ENCODE measurements at regions not wholly inside any gene's neighbourhood (a gene's known extent, or its start where the extent isn't known, plus 50 kb on each side); places are given as distances from the start of the nearest gene placed in this dataset.

GRCh38 chr2:235191486-235191885 lies 239.7 kb downstream of the SH3BP4 start:
- Histone ChIP-seq H3K4me3 (ENCODE audit: low read length) (no peak overlapping the region), H3K27me3 (ENCODE audit: control insufficient read depth, insufficient read depth, low read length) (no peaks in the 10 kb centered on the region), H3K36me3 (ENCODE audit: control insufficient read depth, insufficient read depth, low read length) (no peaks in the 10 kb centered on the region), H3K27ac (ENCODE audit: low read depth, low read length) (no peak overlapping the region), H3K4me1 (ENCODE audit: control insufficient read depth, insufficient read depth, low read length) (no peaks in the 10 kb centered on the region), H3K9ac (ENCODE audit: low read length) (no peak overlapping the region)

DNA sequence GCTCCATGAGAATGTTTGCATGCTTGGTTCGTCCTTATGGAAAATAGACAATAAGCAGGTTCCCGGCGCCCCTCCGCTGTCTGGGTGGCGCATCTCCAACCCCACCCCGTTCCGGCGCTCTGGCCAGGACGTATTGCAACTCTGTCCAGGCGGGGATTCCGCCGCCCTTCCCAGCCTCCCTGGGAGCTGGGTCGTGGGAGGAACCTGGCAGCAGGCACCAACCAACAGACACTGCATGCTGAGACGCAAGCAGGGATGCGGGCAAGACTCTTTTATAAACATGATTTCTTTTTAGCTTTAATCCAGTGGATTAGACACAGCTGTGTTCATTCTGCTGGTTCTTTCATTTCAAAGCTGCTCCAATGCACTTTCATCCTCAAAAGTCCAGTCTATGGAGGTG lies 240.2 kb downstream of the SH3BP4 start:
- Histone ChIP-seq H3K9ac (ENCODE audit: low read length) (no peak overlapping the region), H3K27me3 (ENCODE audit: control insufficient read depth, insufficient read depth, low read length) (no peaks in the 10 kb centered on the region), H3K4me3 (ENCODE audit: low read length) (no peak overlapping the region), H3K4me1 (ENCODE audit: control insufficient read depth, insufficient read depth, low read length) (no peaks in the 10 kb centered on the region), H3K27ac (ENCODE audit: low read depth, low read length) (no peak overlapping the region), H3K36me3 (ENCODE audit: control insufficient read depth, insufficient read depth, low read length) (no peaks in the 10 kb centered on the region)

- Histone ChIP-seq H3K27me3 (ENCODE audit: control insufficient read depth, insufficient read depth, low read length) (no peaks in the 10 kb centered on the region), H3K27ac (ENCODE audit: low read depth, low read length) (no peak overlapping the region), H3K4me3 (ENCODE audit: low read length) (no peak overlapping the region), H3K9ac (ENCODE audit: low read length) (no peak overlapping the region), H3K36me3 (ENCODE audit: control insufficient read depth, insufficient read depth, low read length) (no peaks in the 10 kb centered on the region), H3K4me1 (ENCODE audit: control insufficient read depth, insufficient read depth, low read length) (no peaks in the 10 kb centered on the region)
These were observed 242.5 kb downstream of the SH3BP4 start for GRCh38 chr2:235194351-235194750.

DNA sequence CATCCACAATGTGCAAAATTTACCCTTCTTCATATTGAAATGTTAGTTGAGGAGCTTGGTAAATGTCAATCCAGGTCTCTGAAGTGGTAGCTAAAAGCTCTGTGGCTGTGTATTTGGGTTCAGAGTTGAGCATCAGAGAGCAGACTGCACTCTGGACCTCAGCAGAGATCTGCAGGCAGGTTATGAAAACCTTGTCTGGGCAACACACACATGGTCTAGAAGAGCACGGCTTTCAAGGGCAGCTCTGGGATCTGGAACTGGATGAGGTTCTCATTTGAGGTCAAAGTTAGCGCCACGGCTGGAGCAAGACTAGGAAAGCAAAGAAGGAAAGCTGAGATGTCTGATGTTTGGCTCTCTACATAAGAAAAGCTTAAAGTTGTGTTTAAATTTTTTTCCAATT lies 243.0 kb downstream of the SH3BP4 start:
- H3K27me3 ChIP-seq (ENCODE audit: control insufficient read depth, insufficient read depth, low read length) = no peaks in the 10 kb centered on the region
- H3K4me3 ChIP-seq (ENCODE audit: low read length) = no peak overlapping the region
- H3K9ac ChIP-seq (ENCODE audit: low read length) = no peak overlapping the region
- no peaks in the 10 kb centered on the region for H3K36me3 ChIP-seq (ENCODE audit: control insufficient read depth, insufficient read depth, low read length)
- no peaks in the 10 kb centered on the region for H3K4me1 ChIP-seq (ENCODE audit: control insufficient read depth, insufficient read depth, low read length)
- H3K27ac ChIP-seq (ENCODE audit: low read depth, low read length) = no peak overlapping the region

GRCh38 chr2:235195921-235196320 lies 244.1 kb downstream of the SH3BP4 start:
- Histone ChIP-seq H3K27me3 (ENCODE audit: control insufficient read depth, insufficient read depth, low read length) (no peaks in the 10 kb centered on the region), H3K36me3 (ENCODE audit: control insufficient read depth, insufficient read depth, low read length) (no peaks in the 10 kb centered on the region), H3K9ac (ENCODE audit: low read length) (no peak overlapping the region), H3K4me3 (ENCODE audit: low read length) (no peak overlapping the region), H3K27ac (ENCODE audit: low read depth, low read length) (no peak overlapping the region), H3K4me1 (ENCODE audit: control insufficient read depth, insufficient read depth, low read length) (no peaks in the 10 kb centered on the region)

GRCh38 chr2:235199128-235199527 lies 247.3 kb downstream of the SH3BP4 start:
- H3K27me3 ChIP-seq (ENCODE audit: control insufficient read depth, insufficient read depth, low read length) = no peaks in the 10 kb centered on the region
- no peaks in the 10 kb centered on the region for H3K4me1 ChIP-seq (ENCODE audit: control insufficient read depth, insufficient read depth, low read length)
- H3K4me3 ChIP-seq (ENCODE audit: low read length) = no peak overlapping the region
- no peak overlapping the region for H3K9ac ChIP-seq (ENCODE audit: low read length)
- no peaks in the 10 kb centered on the region for H3K36me3 ChIP-seq (ENCODE audit: control insufficient read depth, insufficient read depth, low read length)
- H3K27ac ChIP-seq (ENCODE audit: low read depth, low read length) = no peak overlapping the region

DNA sequence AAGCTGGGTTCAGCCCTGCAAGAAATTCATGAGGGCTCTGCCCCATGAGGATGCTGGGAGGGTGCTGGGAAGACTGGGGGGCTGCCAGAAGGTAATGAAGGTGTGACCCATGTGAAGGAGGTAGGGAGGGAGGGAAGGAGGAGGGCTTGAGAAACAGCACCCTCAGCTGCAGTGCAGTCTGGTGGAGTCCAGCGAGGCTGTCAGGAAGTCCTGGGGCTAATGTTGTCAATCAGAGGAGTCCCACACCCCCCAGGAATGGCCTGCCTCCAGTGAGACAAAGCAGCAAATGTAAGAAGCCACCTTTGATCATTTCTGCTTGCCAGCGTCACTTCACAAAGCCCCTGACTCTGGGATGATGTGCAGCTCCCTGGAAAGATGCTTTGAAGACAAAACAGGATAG lies 248.4 kb downstream of the SH3BP4 start:
- Histone ChIP-seq H3K4me1 (ENCODE audit: control insufficient read depth, insufficient read depth, low read length) (no peaks in the 10 kb centered on the region), H3K36me3 (ENCODE audit: control insufficient read depth, insufficient read depth, low read length) (no peaks in the 10 kb centered on the region), H3K27ac (ENCODE audit: low read depth, low read length) (no peak overlapping the region), H3K27me3 (ENCODE audit: control insufficient read depth, insufficient read depth, low read length) (no peaks in the 10 kb centered on the region), H3K4me3 (ENCODE audit: low read length) (no peak overlapping the region), H3K9ac (ENCODE audit: low read length) (no peak overlapping the region)

GRCh38 chr2:235201756-235202155 lies 249.9 kb downstream of the SH3BP4 start:
- H3K27me3 ChIP-seq (ENCODE audit: control insufficient read depth, insufficient read depth, low read length) = no peaks in the 10 kb centered on the region
- no peaks in the 10 kb centered on the region for H3K4me1 ChIP-seq (ENCODE audit: control insufficient read depth, insufficient read depth, low read length)
- no peak overlapping the region for H3K27ac ChIP-seq (ENCODE audit: low read depth, low read length)
- no peak overlapping the region for H3K4me3 ChIP-seq (ENCODE audit: low read length)
- H3K36me3 ChIP-seq (ENCODE audit: control insufficient read depth, insufficient read depth, low read length) = no peaks in the 10 kb centered on the region
- no peak overlapping the region for H3K9ac ChIP-seq (ENCODE audit: low read length)

GRCh38 chr2:235204948-235205347 lies 253.1 kb downstream of the SH3BP4 start:
- Histone ChIP-seq H3K4me1 (ENCODE audit: control insufficient read depth, insufficient read depth, low read length) (no peaks in the 10 kb centered on the region), H3K36me3 (ENCODE audit: control insufficient read depth, insufficient read depth, low read length) (no peaks in the 10 kb centered on the region), H3K27ac (ENCODE audit: low read depth, low read length) (no peak overlapping the region), H3K27me3 (ENCODE audit: control insufficient read depth, insufficient read depth, low read length) (no peaks in the 10 kb centered on the region), H3K9ac (ENCODE audit: low read length) (no peak overlapping the region), H3K4me3 (ENCODE audit: low read length) (no peak overlapping the region)

DNA sequence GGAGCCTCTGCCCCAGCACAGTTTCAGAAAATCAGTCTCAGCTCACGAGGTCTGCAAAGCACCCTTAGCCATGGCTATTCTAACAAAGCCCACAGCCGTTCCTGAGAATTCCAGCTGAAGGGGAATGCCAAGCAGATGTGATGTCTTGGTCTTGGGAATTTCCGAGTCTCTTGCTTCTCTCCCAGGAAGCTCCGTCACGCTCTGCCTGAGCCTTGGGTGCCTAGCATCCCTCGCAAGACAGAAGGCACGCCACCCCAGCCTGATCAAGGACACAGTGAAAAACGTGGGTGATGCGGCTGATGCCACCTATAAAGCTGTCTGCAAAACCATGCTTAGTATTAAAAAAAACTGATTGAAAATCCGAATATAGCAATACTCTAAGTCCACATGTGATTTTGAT lies 254.6 kb downstream of the SH3BP4 start:
- H3K27ac ChIP-seq (ENCODE audit: low read depth, low read length) = no peak overlapping the region
- H3K9ac ChIP-seq (ENCODE audit: low read length) = no peak overlapping the region
- no peak overlapping the region for H3K4me3 ChIP-seq (ENCODE audit: low read length)
- no peaks in the 10 kb centered on the region for H3K36me3 ChIP-seq (ENCODE audit: control insufficient read depth, insufficient read depth, low read length)
- no peaks in the 10 kb centered on the region for H3K4me1 ChIP-seq (ENCODE audit: control insufficient read depth, insufficient read depth, low read length)
- H3K27me3 ChIP-seq (ENCODE audit: control insufficient read depth, insufficient read depth, low read length) = no peaks in the 10 kb centered on the region

- Histone ChIP-seq H3K36me3 (ENCODE audit: control insufficient read depth, insufficient read depth, low read length) (no peaks in the 10 kb centered on the region), H3K27me3 (ENCODE audit: control insufficient read depth, insufficient read depth, low read length) (no peaks in the 10 kb centered on the region), H3K9ac (ENCODE audit: low read length) (no peak overlapping the region), H3K4me3 (ENCODE audit: low read length) (no peak overlapping the region), H3K4me1 (ENCODE audit: control insufficient read depth, insufficient read depth, low read length) (no peaks in the 10 kb centered on the region), H3K27ac (ENCODE audit: low read depth, low read length) (no peak overlapping the region)
These were observed 255.3 kb downstream of the SH3BP4 start for GRCh38 chr2:235206980-235207579.

DNA sequence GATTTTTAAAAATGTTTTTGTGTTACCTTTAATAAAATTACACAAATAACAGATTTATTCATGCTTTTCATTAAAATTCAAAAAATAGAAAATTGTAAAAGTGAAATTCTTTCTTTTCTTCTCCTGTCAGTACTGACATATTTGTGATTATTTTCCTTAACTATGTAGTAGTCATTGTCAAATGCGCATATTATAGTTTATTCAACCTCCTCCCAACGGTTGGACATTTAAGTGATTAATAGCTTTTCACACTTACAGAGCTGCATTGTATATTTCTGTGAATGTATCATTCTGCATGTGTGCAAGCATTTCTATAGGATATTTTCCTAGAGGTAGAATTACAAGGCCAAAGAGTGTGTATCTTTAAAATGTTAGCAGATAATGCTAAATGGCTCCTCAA lies 259.2 kb downstream of the SH3BP4 start:
- Histone ChIP-seq H3K36me3 (ENCODE audit: control insufficient read depth, insufficient read depth, low read length) (no peaks in the 10 kb centered on the region), H3K27ac (ENCODE audit: low read depth, low read length) (no peak overlapping the region), H3K27me3 (ENCODE audit: control insufficient read depth, insufficient read depth, low read length) (peaks cover 4% of the 10 kb centered on the region), H3K9ac (ENCODE audit: low read length) (no peak overlapping the region), H3K4me3 (ENCODE audit: low read length) (no peak overlapping the region), H3K4me1 (ENCODE audit: control insufficient read depth, insufficient read depth, low read length) (no peaks in the 10 kb centered on the region)

- Histone ChIP-seq H3K4me3 (ENCODE audit: low read length) (no peak overlapping the region), H3K9ac (ENCODE audit: low read length) (no peak overlapping the region), H3K4me1 (ENCODE audit: control insufficient read depth, insufficient read depth, low read length) (no peaks in the 10 kb centered on the region), H3K36me3 (ENCODE audit: control insufficient read depth, insufficient read depth, low read length) (no peaks in the 10 kb centered on the region), H3K27me3 (ENCODE audit: control insufficient read depth, insufficient read depth, low read length) (peaks cover 4% of the 10 kb centered on the region), H3K27ac (ENCODE audit: low read depth, low read length) (no peak overlapping the region)
These were observed 260.8 kb downstream of the SH3BP4 start for GRCh38 chr2:235212501-235213158.
